ENCODE measurements at regions not wholly inside any gene's neighbourhood (a gene's known extent, or its start where the extent isn't known, plus 50 kb on each side); places are given as distances from the start of the nearest gene placed in this dataset.

- TF ChIP-seq CTCF (IDR thresholded peaks at IDR 0.05) (no peak), ZFX (IDR thresholded peaks at IDR 0.05; ENCODE audit: borderline replicate concordance) (no peak)
These were observed 105.5 kb upstream of the FAM204A start for GRCh38 chr10:118447478-118448270.

All from 22Rv1 (cell line).